GM12891 (cell line): ENCODE measurements at regions not wholly inside any gene's neighbourhood (a gene's known extent, or its start where the extent isn't known, plus 50 kb on each side); places are given as distances from the start of the nearest gene placed in this dataset.

Experiments
- POLR2A ChIP-seq: IDR thresholded peaks from 2 replicates; pipeline ENCODE4 v1.6.1; 2011; ENCODE audit warnings: low read depth, low read length, control low read depth
- POLR2AphosphoS5 ChIP-seq: IDR thresholded peaks from 2 replicates; pipeline ENCODE4 v1.6.1; 2011; ENCODE audit warnings: low read depth, low read length, control low read depth
- SPI1 ChIP-seq: IDR thresholded peaks from 2 replicates; pipeline ENCODE4 v1.6.1; 2011; ENCODE audit warnings: low read depth, low read length, control low read depth
- TAF1 ChIP-seq: IDR thresholded peaks from 2 replicates; pipeline ENCODE4 v1.6.1; 2011; ENCODE audit warnings: low read depth, low read length, control low read depth

DNA sequence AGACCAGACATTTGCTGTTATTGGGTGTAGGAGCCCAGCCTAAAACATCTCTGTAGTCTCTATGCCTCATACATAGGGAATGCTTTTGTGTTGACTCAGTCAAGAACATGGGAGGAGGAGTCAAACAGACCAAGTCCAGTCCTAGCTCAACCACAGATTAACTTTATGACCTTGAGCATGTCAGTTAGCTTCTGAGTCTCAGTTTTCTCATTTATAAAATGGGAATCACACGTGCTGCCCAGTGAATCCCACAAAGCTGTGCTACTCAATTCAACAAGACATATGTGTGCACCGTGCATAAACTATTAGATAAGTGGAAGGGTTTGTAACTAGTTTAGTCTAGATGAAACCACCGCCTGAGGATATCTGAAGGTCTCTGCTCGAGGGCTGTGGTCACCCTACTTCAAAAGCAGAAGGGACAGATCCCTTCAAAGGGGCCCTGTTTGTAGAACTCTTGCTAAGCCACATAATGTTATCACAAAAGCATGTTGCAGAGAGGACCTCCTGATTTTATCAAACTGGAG, 109.5 kb upstream of the NFIA start:
- TF ChIP-seq TAF1 (no peak), POLR2AphosphoS5 (no peak), SPI1 (no peak), POLR2A (no peak)
